ENCODE measurements at regions not wholly inside any gene's neighbourhood (a gene's known extent, or its start where the extent isn't known, plus 50 kb on each side); places are given as distances from the start of the nearest gene placed in this dataset.

DNA sequence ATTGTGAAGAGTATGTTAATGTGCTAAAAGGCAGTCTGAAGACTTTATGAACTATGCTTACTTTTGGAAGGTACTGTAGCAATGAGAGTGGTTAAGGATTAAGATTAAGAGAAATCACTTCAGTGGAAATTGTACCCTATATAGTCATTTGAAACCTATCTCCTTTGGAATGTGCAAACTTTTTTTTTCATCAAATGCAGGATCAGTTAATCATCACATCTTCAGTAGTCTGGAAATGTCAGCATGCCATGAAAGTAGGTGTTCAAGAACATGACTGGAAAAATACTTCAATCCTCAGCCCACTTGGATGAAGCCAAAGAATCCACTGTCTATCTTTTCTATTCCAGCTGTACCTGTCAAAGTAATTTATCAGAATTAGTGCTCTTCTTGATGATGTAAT, 157.8 kb upstream of the TMEM161B start:
- H3K27ac ChIP-seq = no peak overlapping the region
- no peak overlapping the region for H3K4me3 ChIP-seq
- no peak for TF ChIP-seq EP300 (IDR thresholded peaks at IDR 0.05)
- TF ChIP-seq, protein P1, sequence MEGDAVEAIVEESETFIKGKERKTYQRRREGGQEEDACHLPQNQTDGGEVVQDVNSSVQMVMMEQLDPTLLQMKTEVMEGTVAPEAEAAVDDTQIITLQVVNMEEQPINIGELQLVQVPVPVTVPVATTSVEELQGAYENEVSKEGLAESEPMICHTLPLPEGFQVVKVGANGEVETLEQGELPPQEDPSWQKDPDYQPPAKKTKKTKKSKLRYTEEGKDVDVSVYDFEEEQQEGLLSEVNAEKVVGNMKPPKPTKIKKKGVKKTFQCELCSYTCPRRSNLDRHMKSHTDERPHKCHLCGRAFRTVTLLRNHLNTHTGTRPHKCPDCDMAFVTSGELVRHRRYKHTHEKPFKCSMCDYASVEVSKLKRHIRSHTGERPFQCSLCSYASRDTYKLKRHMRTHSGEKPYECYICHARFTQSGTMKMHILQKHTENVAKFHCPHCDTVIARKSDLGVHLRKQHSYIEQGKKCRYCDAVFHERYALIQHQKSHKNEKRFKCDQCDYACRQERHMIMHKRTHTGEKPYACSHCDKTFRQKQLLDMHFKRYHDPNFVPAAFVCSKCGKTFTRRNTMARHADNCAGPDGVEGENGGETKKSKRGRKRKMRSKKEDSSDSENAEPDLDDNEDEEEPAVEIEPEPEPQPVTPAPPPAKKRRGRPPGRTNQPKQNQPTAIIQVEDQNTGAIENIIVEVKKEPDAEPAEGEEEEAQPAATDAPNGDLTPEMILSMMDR (IDR thresholded peaks at IDR 0.05) = no peak
- TF ChIP-seq POLR2A (IDR thresholded peaks at IDR 0.05) = no peak
- H3K36me3 ChIP-seq = no peaks in the 10 kb centered on the region
- DNase-seq (ENCODE audit: low spot score in 2 of 2) = no peak
- H3K4me1 ChIP-seq = no peaks in the 10 kb centered on the region
- no peaks in the 10 kb centered on the region for H3K27me3 ChIP-seq
- H3K9me3 ChIP-seq = no peaks in the 10 kb centered on the region

- Histone ChIP-seq H3K4me3 (no peak overlapping the region), H3K27me3 (no peaks in the 10 kb centered on the region), H3K27ac (no peak overlapping the region), H3K9me3 (no peaks in the 10 kb centered on the region), H3K36me3 (no peaks in the 10 kb centered on the region), H3K4me1 (no peaks in the 10 kb centered on the region)
- 77 to 92% methylated on average over 1 of the region's 1 CpG for WGBS, 2 donors
- DNase-seq (ENCODE audit: low spot score in 2 of 2) = no peak
- TF ChIP-seq EP300 (IDR thresholded peaks at IDR 0.05) (no peak), POLR2A (IDR thresholded peaks at IDR 0.05) (no peak)
- TF ChIP-seq, protein P1 (IDR thresholded peaks at IDR 0.05) = no peak
Observed at GRCh38 chr5:88425124-88425523, 156.5 kb upstream of the TMEM161B start.

- no peaks in the 10 kb centered on the region for H3K4me1 ChIP-seq
- no peak overlapping the region for H3K27ac ChIP-seq
- TF ChIP-seq POLR2A (IDR thresholded peaks at IDR 0.05) = no peak
- TF ChIP-seq EP300 (IDR thresholded peaks at IDR 0.05) = no peak
- TF ChIP-seq, protein P1 (IDR thresholded peaks at IDR 0.05) = no peak
- no peaks in the 10 kb centered on the region for H3K9me3 ChIP-seq
- no peaks in the 10 kb centered on the region for H3K27me3 ChIP-seq
- H3K4me3 ChIP-seq = no peak overlapping the region
- no peak for DNase-seq (ENCODE audit: low spot score in 2 of 2)
- no peaks in the 10 kb centered on the region for H3K36me3 ChIP-seq
- 85 to 87% methylated on average over 3 of the region's 3 CpGs for WGBS, 2 donors
Observed at GRCh38 chr5:88419931-88420330, 151.3 kb upstream of the TMEM161B start.

DNA sequence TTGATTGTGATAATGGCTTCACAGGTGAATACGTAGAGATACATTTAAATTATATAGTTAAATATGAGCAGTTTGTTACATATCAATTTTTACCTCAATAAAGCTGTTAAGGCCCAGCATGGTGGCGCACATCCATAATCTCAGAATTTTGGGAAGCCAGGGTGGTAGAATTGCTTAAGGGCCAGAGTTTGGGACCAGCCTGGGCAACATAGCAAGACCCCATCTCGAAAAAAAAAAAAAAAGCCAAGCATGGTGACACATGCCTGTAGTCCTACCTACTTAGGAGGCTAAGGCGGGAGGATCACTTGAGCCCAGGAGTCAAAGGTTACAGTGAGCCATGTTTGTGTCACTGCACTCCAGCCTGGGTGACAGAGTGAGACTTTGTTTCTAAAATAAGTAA, 138.7 kb upstream of the TMEM161B start:
- WGBS, 2 donors = 94 to 100% methylated on average over 4 of the region's 4 CpGs
- Histone ChIP-seq H3K4me1 (no peaks in the 10 kb centered on the region), H3K4me3 (no peak overlapping the region), H3K27me3 (no peaks in the 10 kb centered on the region), H3K36me3 (no peaks in the 10 kb centered on the region), H3K9me3 (no peaks in the 10 kb centered on the region), H3K27ac (no peak overlapping the region)
- no peak for DNase-seq (ENCODE audit: low spot score in 2 of 2)
- TF ChIP-seq POLR2A (IDR thresholded peaks at IDR 0.05) (no peak), EP300 (IDR thresholded peaks at IDR 0.05) (no peak)
- TF ChIP-seq, protein P1 (IDR thresholded peaks at IDR 0.05) = no peak

DNA sequence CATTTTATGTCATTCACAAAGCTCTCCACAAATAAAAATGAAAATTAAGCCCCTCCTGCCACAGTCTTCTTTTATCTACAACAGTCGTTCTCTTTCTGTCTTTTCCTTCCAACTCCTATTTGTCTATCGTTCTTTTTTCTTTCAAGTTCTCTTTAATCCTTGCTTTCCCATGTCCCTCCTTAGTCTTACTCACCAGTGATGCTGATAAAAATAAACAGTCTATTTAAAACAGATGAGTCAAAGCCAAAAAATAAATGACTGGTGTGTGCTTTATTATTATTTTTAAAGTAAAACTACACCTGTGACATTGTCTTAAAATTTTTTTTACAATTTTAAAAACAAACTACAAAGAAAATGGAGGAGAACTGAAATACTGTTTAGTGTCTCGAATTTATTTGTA, 137.1 kb upstream of the TMEM161B start:
- no peaks in the 10 kb centered on the region for H3K27me3 ChIP-seq
- no peaks in the 10 kb centered on the region for H3K36me3 ChIP-seq
- peaks cover 0 to 7% (median 0%) of the 10 kb centered on the region in 4 donors for H3K4me1 ChIP-seq
- no peak overlapping the region for H3K4me3 ChIP-seq
- WGBS, 2 donors = 66 to 75% methylated on average over 3 of the region's 3 CpGs
- DNase-seq (ENCODE audit: low spot score in 2 of 2) = no peak
- H3K9me3 ChIP-seq = no peaks in the 10 kb centered on the region
- H3K27ac ChIP-seq = no peak overlapping the region
- TF ChIP-seq POLR2A (IDR thresholded peaks at IDR 0.05) (no peak), EP300 (IDR thresholded peaks at IDR 0.05) (no peak)
- TF ChIP-seq, protein P1 (IDR thresholded peaks at IDR 0.05) = no peak
